Activated CD4-positive, alpha-beta T cell treated with anti-CD3 and anti-CD28 coated beads, Interleukin-2, amount 50 U/mL, for 48 hours (primary cell): ENCODE measurements at regions not wholly inside any gene's neighbourhood (a gene's known extent, or its start where the extent isn't known, plus 50 kb on each side); places are given as distances from the start of the nearest gene placed in this dataset.
"Not testable (repeated sequence)": the region's sequence is repeated elsewhere in the genome, so short reads cannot be mapped to it uniquely, and the experiment has no call there.

Experiments used
- DNase-seq, 2 experiments: peaks; one replicate each; pipeline ENCODE4 v3.0.0-alpha.2; 2020

DNA sequence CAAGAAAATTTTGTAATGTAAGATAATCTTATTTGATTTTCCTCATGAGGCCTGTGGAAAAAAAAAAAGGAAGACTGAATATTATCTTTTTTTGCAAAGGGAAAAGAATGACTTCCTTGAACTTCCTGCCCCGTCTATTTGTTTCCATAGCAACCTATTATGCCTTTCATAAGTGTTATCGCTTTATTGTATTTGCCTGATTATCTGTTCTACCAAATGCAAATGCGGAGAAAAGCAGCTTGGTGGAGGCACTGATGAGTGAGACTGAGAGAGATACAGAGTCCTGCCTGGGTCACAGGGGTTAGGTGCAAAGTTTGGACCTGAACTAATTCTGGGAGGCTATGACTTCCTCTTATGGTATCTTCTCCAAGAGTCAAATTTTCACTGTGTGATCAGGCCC lies 334.0 kb upstream of the KCNMB2 start:
- no peak for DNase-seq

DNA sequence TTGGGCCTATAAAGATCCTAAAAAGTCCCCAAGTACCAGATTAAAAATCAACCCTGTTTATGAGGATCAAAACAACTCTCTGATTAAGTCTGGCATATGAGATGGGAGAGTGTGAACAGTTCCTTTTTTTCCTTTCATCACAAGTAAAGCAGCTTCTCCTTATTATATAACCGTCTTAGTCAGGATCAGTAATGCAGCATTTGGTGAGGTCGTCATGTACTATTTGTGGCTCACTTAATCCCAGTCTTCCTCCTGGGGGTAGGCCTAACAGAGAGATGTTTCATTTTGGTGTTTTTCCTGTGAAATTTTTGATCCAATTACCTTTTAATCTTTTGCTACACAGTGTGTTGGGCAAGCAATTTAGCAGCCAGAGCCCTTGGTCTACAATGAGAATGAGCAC lies 333.1 kb upstream of the KCNMB2 start:
- no peak for DNase-seq

DNA sequence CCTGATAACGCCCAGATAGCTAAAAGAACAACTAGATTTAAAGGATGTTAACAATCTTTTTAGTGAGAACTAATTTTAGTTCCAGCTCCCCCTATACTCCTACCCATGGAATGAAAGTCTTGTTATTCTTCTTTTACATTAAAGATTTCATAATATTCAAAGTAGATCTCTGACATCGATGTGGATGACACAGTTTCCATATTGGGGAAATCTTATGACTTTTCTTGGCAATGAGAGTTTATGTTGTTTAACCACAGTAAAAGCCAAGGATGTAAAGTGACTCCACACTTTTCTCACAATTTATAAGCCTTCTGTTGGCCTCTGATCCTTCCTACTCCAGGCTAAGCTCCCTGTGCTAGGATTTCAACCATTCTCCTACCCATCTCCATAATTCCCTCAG lies 332.6 kb upstream of the KCNMB2 start:
- no peak for DNase-seq

DNA sequence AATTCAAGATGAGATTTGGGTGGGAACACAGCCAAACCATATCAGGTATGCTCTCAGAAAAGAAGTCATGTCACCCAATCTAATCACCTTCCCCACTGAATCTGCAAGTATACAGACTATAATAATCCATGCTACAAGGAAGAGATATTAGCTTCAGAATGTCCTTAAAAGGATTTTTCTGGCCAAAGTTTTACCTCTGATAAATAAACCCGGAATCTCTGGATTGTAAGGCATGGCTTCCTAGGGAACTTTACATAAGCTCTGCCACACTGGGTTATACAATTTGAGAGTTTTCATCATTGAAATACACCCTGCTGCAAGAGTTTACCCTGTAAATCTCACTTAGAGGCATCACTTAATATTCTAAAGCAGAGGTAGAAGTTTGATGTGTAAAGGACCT lies 330.5 kb upstream of the KCNMB2 start:
- no peak for DNase-seq

DNA sequence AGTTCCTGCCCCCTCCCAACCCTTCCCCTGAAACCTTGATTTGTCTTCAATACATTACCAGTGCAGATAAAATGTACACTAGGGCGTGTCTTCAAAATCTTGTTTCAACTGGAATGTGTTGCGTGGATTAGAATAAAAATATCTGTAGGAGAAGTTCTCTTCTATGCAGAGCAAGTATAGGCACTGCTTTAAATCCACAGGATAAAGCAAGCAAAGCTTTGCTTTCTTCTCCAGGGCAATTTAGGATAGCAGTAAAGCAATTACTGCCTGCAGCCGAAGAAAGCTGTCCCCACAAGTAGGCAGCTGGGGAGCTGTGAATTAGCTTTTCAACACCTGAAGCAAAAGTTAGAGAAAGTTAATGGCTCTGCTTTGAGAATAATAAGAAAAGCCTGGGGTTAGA lies 329.7 kb upstream of the KCNMB2 start:
- no peak for DNase-seq

DNA sequence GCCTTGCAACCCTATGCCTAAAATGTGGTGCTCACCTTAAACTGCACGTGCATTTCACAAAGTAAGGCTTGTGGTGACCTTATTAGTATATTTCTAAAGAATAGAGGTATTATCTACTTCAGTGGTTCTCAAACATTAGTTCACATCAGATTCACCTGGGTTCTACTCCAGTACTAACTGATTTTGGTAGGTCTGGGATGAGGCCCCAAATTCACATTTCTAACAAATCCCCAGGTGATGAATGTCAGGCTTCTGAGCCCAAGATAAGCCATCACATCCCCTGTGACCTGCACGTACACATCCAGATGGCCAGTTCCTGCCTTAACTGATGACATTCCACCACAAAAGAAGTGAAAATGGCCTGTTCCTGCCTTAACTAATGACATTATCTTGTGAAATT lies 329.1 kb upstream of the KCNMB2 start:
- DNase-seq = not testable (repeated sequence)

DNA sequence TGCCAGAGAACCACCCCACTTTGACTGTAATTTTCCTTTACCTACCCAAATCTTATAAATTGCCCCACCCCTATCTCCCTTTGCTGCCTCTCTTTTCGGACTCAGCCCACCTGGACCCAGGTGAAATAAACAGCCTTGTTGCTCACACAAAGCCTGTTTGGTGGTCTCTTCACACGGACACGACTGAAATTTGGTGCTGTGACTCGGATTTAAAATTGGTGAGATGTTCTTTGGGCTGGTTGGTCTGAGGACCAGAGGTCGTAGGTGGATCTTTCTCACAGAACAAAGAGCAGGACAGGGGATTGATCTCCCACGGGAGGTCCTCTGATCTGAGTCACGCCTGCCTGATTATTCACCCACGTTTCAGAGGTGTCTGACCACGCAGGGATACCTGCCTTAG lies 328.6 kb upstream of the KCNMB2 start:
- DNase-seq = not testable (repeated sequence)

DNA sequence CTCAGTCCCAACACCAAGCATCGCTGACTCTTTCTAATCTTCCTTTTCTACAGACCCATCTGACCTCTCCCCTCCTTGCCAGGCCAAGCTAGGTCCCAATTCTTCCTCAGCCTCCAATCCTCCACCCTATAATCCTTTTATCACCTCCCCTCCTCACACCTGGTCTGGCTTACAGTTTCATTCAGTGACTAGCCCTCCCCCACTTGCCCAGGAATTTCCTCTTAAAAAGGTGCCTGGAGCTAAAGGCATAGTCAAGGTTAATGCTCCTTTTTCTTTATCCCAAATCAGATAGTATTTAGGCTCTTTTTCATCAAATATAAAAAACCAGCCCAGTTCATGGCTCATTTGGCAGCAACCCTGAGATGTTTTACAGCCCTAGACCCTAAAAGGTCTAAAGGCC lies 327.1 kb upstream of the KCNMB2 start:
- not testable (repeated sequence) for DNase-seq

DNA sequence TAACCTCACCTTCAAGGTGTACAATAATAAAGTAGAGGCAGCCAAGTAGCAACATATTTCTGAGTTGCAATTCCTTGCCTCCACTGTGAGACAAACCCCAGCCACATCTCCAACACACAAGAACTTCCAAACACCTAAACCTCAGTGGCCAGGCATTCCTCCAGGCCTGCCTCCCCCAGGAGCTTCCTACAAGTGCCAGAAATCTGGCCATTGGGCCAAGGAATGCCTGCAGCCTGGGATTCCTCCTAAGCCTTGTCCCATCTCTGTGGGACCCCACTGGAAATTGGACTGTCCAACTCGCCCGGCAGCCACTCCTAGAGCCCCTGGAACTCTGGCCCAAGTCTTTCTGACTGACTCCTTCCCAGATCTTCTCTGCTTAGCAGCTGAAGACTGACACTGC lies 326.6 kb upstream of the KCNMB2 start:
- DNase-seq = not testable (repeated sequence)

DNA sequence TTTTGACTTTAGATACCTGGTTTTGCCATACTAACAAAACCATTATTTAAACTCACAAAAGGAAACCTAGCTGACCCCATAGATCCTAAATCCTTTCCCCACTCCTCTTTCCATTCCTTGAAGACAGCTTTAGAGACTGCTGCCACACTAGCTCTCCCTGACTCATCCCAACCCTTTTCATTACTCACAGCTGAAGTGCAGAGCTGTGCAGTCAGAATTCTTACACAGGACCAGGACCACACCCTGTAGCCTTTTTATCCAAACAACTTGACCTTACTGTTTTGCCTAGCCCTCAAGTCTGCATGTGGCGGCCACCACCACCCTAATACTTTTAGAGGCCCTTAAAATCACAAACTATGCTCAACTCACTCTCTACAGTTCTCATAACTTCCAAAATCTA lies 325.1 kb upstream of the KCNMB2 start:
- not testable (repeated sequence) for DNase-seq

DNA sequence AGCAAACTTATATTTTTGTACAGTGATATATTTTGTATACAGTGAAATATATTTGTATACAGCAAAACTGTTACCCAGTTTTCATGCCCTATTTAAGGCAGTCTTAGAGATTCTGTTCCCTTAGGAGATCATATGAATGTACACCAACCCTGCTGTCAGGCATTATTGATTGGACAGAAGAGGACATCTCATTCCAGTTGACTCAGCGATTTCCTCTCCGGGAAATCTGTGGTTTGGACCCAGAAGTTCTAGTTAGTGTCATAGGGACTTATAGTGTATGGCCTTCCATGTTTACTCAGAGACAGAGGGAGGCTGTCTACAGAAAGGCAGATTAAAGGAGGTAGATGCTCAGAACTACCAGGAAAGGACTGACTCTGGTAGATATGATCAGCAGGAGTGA lies 318.8 kb upstream of the KCNMB2 start:
- no peak for DNase-seq

DNA sequence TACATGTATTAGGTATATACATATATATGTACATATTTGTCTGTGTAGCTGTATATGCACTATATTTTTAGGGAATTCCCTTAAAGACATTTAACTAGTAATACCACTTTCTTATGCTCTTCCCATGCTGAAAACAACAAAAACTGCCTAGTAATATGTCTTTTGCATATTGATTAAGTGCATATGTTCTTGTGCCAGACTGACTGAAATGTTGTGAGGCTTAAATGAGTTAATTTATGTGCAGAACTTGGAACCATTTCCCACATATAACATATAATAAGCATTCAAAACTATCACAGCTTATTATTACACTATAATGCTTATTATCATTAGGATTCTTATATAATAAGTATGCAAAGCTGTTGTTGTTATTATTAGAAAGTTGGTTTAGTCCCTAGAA lies 318.0 kb upstream of the KCNMB2 start:
- no peak for DNase-seq

DNA sequence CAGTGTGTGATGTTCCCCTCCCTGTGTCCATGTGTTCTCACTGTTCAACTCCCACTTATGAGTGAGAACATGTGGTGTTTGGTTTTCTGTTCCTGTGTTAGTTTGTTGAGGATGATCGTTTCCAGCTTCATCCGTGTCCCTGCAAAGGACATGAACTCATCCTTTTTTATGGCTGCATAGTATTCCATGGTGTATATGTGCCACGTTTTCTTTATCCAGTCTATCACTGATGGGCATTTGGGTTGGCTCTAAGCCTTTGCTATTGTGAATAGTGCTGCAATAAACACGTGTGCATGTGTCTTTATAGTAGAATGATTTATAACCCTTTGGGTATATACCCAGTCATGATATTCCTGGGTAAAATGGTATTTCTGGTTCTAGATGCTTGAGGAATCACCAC lies 316.6 kb upstream of the KCNMB2 start:
- DNase-seq = not testable (repeated sequence)

DNA sequence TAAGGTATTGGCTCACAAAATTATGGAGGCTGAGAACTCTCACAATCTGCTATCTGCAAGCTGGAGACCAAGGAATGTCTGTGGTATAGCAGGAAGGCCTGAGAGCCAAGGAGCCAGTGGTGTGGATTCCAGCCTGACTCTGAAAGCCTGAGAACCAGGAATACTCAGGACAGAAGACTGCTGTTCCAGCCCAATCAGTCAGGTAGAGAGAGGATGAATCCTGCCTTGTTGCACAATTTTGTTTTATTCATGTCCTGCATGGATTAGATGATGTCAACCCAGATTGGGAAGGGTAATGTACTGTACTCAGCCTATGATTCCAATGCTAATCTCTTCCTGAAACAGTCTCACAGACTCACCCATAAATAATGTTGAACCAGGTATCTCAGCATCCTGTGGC lies 312.4 kb upstream of the KCNMB2 start:
- no peak for DNase-seq

DNA sequence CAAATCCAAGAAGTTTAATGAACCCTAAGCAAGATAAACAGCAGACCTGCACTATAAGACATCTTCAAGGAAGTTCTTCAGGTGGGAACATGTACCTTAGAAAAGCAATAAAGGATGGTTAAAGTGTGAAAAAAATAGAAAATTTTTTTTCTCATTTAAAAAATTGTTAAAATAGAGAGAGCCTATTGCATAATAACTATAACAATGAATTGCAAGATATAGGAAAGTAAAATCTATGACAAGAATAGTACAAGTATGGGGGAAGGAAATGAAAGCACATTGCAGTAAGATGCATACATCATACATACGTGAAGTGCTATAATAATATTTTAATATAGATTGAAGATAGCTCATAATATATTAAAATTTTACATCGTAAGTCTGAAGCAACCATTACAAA lies 310.1 kb upstream of the KCNMB2 start:
- DNase-seq = no peak

DNA sequence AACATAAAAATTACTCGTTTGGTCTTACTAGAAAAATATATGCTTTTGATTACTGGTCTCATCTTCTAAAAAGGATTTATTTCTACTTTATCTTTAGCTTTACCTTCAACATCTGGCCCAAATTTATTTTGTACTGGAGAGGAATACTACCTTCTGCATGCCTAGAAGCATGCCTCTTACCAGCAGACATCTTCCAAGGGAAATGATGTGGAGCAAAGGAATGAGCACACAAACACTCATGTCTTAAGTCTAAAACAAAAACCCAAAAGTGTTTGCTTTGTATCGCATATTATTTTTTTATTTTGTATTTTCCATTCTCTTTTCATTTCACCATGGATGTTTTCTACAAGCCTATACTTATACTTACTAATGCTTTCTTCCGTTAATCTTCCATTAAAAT lies 304.6 kb upstream of the KCNMB2 start:
- DNase-seq = no peak

DNA sequence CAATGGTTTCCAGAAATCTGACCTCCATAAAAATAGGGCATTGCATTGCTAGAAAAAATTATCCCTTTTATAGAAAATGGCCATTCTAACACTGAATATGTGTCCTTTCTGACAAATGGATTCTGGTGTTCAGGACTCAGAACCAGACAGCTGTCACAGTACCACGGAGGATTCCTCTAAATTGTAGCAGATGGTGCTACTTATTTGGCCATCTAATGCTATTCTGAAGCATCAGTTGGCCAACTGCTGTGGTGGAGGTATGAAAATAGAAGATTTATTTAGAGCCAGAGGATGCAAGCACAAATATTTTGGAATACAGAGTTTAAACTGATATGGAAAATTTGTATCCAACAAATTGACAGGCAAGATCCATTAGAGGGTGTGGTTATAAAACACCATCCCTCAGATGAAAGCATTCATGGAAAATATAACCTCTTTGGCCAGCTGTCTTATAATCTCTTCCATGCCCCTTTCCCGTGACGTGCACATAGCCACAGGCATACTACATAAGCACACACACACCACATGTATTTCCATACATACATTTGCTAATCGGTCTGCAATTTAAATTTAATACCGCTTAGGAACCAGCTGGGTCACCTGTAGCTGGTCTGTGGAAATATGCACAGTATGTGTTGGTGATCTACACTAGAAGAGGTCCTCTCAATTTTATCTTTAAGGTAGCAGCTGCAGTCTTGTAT lies 302.7 kb upstream of the KCNMB2 start:
- no peak for DNase-seq

DNA sequence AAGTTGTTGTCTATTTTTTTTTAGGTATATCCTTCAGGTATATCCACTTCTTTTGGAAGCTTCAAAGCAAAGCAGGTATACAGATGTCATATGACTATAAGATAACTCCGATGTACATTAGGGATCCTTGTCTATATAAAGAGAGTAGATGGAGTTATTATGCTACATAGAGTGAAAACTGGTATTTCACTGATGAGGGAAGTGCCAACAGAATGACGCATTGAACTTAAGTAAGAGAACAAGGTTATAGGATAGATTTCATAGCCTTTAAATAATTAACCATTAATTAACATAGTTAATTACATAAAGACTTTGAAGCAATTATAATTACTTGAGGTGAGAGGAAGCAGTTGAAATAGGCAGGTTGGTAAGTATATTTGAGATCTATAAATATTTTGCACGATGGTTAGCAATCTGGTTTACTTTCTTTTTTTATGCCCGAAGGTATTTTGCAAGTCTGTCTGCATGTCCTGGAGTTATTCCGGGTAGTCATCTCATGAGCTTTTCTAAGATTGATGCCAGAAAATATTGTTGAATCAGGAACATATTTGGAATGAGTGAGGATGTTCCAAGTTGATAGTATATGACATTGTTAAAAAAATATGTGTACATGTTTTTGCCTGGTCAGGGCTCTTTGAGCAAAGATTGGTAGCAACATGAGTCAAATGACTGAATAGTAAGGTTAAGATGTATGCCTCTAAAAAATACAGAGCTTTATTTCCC lies 299.5 kb upstream of the KCNMB2 start:
- no peak for DNase-seq

DNA sequence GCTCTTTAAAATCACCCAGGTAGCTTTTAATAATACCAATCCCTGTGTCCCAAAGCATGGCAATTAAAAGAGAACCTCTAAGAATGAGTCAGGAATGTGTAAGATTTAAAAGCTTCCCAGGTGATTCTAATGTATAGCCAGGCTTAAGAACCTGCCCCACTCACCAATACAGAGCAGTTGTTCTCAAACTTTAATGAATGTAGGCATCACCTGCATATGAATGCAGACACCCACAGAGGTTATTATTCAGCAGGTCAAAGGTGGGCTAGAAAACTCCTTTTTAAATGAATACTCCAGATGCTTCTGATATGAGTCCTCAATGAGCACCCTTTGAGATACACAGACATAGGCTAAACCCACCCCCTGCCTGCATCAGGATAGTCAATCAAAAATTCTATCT lies 298.1 kb upstream of the KCNMB2 start:
- no peak for DNase-seq

DNA sequence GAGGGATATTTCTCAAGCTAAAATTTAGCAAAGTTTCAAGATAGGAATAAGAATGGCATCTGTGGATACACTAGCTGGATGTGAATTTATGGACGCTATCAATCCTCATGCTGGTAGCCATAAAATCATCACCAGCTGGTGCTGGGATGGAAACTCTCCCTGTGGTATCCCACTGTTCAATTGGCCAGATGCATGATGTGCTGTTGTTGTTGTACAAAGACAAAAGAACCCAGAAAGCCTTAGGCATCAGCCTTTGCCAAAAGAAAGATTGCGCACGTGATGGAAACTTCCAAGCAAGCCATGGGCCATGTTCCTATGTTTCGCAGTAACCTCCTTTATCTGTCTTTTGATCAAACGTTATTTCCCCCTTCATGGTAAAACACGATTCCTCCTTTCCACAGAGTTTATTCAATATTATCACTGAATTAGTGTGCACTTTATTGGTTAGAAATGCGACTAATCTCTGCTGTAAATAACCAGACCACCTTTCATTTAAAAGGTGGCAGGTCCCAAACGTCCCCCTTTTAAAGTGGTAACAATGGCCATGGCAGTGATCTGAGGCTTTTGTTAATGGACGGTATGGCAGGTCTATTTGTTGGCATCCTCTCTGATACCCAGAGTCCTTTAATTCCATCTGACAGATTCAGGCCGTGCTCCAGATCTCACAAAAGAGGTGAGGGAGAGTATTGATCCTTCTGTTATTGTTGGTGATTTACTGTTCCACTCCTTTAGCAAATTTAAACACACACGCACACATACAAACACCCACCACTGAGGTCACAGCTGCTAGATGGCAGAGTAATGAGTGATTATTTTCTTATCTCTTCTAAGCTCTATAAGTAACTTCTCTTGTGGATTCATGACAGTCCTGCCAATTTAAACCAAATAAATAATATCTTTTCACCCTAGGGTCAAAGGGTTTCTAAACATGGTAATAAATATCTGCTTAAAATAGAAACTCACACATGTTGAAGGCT lies 291.2 kb upstream of the KCNMB2 start:
- DNase-seq = no peak

DNA sequence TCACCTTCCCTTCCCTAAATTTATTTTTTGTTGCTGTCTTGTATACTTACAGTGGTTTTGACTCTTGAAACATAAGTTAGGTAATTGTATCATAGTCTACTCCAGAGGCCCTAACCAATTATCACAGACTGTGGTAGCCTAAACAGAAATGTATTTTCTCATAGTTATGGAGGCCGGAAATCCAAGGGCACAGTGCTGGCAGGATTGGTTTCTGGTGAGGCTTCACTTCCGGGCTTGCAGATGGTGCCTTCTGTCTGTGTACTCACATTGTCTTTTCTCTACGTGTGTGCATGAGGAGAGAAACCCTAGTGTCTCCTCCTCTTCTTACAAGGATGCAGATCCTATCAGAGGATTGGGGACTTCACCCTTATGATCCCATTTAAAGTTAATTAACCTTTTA lies 290.2 kb upstream of the KCNMB2 start:
- DNase-seq = no peak

DNA sequence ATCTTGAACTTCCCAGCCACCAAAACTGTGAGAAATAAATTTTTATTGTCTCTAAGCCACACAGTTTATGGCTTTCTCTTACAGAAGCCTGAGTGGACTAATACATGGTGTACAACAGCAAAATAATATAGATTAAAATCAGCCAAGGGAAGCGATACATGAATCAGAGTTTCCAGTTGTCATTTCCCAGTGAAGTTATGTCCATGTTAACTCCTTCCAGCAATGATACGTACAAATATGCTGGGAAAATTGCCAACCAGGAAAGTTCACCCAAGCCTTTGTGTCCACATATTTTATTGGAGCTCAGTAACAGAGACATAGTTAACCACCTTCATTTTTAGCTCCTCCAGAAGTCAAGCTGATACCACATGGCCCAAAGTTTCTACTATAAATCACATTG lies 280.9 kb upstream of the KCNMB2 start:
- DNase-seq = no peak

DNA sequence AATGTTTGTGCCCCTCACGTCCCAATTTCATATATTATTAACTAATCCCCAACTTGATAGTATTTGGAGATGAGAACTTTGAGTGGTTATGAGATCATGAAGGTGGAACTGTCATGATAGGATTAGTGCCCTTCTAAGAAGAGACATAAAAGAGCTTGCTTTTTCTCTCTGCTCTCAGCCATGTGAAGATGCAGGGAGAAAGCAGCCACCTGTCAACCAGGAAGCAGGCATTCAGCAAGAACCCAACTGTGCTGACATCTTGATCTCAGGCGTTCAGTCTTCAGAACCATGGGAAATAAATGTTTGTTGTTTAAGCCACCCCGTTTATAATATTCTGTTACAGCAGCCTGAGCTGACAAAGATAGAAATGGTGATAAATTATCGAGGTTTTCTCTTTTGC lies 278.7 kb upstream of the KCNMB2 start:
- DNase-seq = no peak

DNA sequence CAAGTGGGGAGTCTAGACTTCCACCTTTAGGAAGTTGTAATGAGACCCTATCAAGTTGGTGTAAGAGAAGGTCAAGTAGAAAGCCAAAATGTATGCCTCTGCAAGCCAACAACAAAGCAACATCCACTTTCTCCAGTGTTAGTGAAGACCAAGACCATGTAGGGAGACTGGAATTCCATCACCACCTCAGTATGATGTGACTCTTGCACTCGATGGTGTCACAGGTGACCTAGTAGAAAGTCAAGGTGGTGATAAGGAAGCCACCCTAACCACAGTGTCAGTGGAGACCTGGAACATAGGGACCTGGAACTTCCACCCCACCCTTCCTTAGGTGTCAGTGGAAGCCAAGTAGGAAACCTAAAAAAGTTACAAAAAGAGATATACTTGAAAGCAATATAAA lies 278.1 kb upstream of the KCNMB2 start:
- no peak for DNase-seq
